Tibial nerve (tissue), 4 donors: ENCODE measurements at regions not wholly inside any gene's neighbourhood (a gene's known extent, or its start where the extent isn't known, plus 50 kb on each side); places are given as distances from the start of the nearest gene placed in this dataset.

Experiments used
- CTCF ChIP-seq, 5 experiments: fragments of 200-600 bp in 3 of 5; fragments of 450-650 bp in 2 of 5; sonication (generic) in 3 of 5; IDR thresholded peaks; one replicate each; pipeline ENCODE4 v1.5.1; 2016 to 2019; ENCODE audit warnings: antibody characterized with exemption in 5 of 5, mild to moderate bottlenecking in 3 of 5, moderate library complexity in 2 of 5
- EP300 ChIP-seq, 2 donors: sonication (generic); formaldehyde crosslinking; IDR thresholded peaks; one replicate each; pipeline ENCODE4 v1.6.1; 2017; ENCODE audit warnings: antibody characterized with exemption in 2 of 2, mild to moderate bottlenecking in 1 of 2
- POLR2A ChIP-seq, 2 donors: fragments of 450-650 bp; IDR thresholded peaks; one replicate each; pipeline ENCODE4 v1.6.1; 2017; ENCODE audit warnings: antibody characterized with exemption in 2 of 2, mild to moderate bottlenecking in 2 of 2, moderate library complexity in 2 of 2

DNA sequence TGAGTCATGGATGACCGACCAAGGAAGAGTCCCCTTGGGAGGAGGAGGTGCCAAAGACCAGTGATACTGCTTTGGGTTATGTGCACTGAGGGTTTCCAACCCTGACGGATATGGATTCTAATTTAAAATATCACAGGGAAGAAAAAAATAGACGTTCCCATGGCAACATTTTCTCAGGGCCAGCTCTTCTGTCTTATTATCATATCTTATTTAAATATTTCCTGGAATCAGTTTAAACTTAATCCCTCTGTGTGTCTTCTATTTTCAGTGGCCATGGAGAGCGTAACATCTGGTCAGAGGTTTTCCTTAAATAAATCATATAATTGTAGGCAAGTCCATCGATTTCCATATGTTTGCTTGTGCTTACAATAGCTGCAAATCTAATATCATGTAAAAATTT lies 205.4 kb upstream of the FMN2 start:
- TF ChIP-seq POLR2A (IDR thresholded peaks at IDR 0.05) (no peak), CTCF (IDR thresholded peaks at IDR 0.05) (no peak), EP300 (IDR thresholded peaks at IDR 0.05) (no peak)
